HG03521 (cell line): ENCODE measurements at regions not wholly inside any gene's neighbourhood (a gene's known extent, or its start where the extent isn't known, plus 50 kb on each side); places are given as distances from the start of the nearest gene placed in this dataset.

Experiments used
- ATAC-seq: cut with Tn5 transposase; IDR thresholded peaks from one replicate; pipeline ENCODE4 v1.9.1; 2021; ENCODE audit warnings: mild to moderate bottlenecking, moderate library complexity; ENCODE audit not compliant: unreplicated experiment

DNA sequence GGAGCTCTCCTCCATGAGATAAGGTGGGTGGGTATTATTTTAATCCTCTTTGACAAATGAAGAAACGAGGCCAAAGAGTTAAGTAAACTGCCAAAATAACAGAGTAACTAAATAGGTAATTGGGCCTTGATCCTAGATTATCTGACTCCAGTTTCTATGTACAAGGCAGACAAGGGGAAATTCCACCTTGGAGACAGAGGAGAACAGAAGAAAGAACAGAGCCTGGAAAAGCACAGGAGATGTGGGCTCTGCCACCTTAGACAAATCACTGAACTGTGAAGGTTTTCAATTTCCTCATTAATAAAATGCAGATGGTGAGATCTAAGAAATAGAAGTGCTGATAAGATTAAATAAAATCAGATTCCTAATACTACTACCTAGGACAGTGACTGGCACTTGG, 310.2 kb upstream of the TLE3 start:
- no peak for ATAC-seq

DNA sequence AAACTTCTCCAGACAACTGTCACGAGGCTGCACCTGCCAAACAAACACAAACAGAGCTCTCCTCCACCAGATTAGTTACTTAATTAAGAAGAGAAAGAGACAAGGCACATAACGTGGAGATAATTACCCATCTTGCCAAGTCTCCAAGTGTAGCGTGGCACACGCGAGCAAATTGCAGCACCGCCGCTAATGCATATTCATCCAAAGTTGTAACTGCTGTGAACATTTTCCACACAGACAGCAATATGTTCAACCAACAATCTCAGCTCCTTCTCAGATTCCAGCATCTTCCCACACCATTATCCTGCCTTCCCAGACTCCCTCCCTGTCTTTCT, 309.6 kb upstream of the TLE3 start:
- no peak for ATAC-seq

DNA sequence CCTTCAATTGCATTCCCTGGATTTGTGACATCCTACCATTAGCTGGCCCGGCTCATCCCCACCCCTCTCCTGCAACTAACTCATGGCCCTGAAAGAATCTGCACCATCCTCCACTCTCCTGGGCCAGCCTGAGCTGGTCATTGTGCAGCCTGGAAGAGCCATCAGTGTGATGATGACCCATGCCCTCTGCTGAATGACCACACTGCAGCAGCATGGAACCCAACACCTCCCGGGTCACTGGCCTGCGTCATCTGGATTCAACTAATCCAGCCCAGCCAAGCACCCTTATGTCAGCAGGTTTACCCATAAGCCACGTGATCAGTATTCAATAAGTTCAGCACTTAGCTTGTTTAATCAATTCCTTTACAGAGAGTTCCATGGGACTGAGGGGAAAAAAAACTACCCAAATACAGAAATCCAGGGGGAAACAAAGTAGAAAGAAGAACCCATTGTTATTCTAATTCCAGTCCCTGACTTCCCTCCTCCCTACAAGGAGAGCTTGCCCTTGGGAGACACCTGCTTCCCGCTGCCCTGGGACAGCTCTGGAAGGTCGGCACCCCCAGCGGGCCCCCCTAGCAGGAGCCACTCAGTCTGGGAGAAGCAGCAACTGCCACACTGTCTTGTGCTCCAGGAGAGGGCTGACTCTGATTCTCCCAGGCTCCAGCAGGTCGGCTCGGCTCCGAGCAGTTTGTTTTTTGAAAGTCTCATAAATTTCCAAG, 309.1 kb upstream of the TLE3 start:
- ATAC-seq = no peak

DNA sequence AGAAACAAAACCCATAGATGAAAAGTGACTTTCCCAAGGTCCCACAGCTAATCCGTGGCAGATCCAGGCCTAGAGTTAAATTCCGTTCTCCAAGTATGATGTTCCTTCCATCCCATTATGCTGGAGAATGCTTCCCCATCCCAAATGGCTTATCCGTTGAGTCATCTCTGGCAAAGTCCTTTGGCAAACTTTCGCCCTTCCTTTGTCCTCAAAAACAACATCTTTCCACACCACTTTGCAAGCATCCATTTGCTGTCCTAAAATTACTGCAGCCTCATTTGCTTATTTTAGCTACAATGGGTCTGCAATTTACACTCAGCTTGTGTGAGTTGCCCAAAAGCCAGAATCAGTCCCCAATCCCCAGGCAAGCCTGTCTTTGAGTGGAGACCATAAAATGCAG, 304.0 kb upstream of the TLE3 start:
- ATAC-seq = no peak

DNA sequence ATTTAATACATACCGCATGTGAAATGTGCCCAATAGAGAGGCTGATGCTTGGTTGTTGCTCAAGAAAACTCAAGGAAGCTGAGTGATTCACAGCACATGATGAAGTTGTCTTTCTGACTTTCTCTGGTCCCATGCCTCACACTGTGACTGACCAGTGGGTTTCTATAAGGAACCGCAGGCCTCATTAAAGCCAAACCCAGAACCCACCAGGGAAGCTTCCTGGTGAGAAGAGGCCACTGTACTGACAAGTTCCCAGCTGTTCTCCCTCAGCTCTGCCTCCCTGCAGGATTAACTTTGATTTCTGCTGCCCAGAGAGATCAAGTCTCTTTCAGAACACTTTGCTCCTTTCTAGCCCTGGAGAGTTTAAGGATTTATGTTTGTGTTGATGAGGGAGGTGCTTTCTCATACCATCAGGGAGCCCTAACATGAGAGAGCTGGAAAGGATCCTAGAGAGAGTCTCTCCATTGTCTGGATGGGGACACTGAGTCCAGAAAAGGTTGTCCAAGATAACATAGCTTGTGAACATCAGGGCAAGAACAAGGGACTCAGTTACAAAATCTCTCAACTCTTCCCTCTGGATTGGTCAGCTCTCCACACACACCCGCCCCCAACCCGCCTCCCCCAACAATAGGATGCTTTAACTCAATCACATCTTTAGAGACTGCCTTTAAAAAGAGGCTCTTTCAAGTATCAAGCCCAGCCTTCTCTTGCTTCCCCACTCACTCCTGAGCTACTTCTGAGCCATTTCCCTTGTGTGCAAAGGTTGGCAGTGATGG, 303.2 kb upstream of the TLE3 start:
- ATAC-seq = no peak

DNA sequence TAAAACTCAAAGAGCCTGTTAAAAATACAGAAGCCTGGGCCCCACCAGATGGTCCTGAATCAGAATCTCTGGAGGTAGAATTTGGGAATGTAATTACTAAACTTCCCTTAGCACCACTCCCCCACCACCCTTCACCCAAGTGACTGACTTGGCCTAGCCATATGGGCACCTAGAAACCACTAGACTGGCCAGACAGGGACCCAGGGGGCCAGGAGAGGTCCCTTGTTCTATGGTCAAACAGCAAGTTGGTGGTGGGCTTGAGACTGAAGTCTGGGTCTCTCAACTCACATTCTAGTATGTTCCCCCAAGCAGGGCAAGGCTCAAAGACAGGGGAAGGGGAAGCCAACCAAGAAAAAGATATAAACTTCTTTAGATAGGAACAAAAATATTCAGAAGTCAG, 301.5 kb upstream of the TLE3 start:
- ATAC-seq = no peak

DNA sequence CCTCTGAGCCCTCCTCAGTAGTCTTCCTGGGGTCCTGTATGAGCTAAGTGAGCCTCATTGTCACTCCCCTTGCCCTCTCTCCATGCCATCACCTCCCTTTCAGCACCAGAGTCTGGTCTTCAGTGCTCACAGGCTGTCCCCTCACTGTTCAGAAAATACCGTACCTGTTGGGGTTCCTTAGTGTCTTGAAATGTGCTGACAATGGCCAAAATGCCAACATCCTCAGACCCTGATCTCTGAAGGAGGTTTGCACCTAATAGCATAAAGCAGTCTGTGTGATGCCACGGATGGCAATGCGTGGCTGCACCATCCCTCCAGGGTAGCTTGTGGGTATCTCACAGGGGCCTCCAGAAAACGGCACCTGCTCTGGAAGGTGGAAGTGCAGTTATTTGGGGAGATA, 301.0 kb upstream of the TLE3 start:
- no peak for ATAC-seq

DNA sequence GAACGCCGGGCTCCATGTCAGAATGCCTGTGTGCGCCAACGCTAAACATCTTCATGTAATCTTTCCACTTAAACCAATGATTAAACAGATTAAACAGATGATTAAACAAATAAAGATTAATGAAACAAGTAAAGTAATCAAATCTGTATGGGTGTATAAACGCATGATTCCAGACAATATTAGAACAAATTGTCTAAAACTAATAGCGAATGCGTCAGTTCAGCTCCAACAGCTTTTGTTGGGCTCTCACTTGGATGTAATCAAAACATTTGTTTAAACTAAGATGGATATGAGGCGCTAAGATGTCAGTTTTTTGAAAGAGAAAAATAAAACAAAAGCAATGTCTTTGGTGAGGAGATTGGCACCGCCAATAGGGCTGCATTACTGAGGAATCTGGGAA, 299.1 kb upstream of the TLE3 start:
- no peak for ATAC-seq

DNA sequence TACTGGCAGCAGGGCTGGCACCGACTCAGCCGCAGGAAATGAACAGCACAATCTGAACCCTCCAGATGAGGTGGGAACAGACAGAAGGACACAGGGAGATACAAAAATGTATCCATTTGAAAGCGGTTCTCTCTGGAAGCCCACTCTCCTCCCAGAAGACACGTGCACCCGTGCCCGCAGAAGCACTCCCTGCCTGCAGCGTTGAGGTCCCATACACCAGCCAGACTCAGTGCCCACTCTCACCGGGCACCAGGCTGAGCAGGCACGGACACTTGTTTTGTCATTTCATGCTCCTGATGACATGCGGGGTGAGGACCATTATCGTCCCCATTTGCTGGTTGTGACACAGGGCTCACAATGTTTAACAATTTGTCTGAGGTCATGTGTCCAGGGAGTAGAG, 297.4 kb upstream of the TLE3 start:
- no peak for ATAC-seq

DNA sequence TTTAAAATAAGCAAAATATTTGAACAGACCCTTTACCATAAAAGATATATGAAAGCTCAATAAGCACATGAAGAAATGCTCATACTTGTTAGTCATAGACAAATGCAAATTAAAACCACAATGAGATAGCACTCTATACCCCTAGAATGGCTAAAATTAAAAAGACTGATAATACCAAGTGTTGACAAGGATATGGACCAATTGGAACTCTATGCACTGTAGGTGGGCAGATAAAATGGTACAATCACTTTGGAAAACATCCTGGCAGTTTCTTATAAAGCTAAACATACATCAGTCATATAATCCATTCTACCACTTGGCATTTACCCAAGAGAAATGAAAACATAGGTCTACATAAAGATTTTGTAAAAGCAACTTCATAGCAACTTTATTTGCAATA, 293.0 kb upstream of the TLE3 start:
- ATAC-seq = no peak

DNA sequence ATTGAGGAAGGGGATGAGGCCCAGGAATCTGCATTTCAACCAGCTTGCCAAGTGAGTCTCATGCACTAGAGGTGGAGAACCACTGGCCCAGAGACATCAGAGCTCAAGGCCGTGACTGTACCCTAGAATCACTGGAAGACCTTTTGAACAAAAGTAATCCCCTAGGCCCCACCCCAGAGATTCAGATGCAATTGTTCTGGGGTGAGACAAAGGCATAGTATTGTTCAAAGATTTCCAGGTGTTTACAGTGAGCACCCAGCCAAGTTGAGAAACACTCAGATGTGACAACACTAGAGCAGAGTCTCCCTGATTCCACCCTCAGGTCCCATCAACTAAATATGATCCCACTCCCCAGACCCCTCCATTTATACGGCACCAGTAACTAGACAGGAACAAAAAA, 290.3 kb upstream of the TLE3 start:
- ATAC-seq = no peak

DNA sequence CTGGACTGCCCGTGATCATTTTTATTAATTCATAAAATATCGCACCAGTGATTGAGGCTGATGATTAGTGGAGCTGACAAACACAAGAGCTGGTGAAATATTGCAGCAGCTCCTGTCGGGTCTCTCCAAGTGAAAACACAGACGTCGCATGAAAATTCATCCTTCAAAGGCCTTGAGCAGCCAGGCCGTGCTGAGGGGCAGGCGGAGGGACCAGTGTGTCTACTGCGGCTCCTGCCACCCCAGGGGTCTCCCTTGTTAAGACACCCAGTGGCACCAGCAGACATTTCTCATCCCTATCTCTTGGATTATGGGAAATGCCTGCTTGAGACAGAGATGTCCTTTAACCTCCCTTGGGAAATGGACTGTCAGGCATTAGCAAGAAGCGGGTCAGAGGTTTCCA, 289.4 kb upstream of the TLE3 start:
- ATAC-seq = no peak

DNA sequence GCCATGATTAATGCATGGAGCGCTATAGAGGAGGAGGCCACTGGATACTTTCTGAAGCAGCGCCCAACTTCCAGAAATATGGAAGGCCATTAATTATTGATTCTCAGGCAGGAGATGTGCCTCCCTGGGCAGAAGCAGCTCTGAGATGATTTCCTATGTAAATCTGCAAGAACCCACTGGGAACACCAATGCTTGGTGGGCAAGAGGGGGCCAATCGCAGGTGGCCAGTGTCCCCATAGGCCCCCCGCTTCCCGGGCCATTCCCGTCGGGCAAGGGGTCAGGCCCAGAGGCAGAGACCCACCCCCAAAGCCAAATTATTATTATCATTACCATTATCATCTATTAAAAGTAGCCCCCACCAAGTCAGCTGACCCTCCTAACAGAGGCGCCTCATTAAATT, 288.0 kb upstream of the TLE3 start:
- no peak for ATAC-seq

DNA sequence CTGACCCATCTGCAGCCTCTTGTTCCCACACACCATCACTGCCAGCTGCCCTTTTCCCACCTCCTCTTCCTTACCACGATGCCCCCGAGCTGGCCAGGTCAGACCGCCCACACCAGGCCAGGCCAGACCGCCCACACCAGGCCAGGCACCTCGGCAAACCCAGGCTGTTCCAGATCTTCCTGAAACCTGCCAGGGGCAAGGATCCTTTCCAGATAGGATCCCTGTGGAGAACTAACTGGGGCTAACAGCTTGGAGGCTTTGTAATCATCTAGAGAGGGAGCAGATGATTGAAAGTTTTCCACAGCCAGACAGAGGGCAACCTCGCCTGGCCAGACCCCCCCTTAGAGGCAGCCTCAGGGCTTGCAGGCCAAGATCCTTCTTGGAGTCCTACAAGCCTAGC, 287.3 kb upstream of the TLE3 start:
- ATAC-seq = no peak

DNA sequence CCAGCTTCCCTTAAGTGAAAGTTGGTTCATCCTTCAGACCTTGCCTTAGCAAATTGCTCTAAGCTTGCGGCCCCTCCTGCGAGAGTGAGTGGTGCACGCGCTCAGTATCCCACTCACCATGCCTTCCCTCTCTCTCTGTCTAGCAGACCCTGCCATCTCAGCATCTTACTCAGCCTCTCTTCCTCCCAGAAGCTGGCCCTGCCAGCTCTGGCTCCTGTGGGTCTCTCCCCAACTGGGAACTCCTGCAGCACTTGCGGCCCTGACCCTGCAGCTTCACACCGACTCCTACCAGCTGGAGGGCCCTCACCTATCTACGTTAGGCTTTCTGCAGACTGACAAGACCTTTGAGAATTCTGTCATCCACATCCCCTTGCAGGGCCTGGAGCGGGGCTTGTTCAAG, 286.1 kb upstream of the TLE3 start:
- ATAC-seq = no peak

DNA sequence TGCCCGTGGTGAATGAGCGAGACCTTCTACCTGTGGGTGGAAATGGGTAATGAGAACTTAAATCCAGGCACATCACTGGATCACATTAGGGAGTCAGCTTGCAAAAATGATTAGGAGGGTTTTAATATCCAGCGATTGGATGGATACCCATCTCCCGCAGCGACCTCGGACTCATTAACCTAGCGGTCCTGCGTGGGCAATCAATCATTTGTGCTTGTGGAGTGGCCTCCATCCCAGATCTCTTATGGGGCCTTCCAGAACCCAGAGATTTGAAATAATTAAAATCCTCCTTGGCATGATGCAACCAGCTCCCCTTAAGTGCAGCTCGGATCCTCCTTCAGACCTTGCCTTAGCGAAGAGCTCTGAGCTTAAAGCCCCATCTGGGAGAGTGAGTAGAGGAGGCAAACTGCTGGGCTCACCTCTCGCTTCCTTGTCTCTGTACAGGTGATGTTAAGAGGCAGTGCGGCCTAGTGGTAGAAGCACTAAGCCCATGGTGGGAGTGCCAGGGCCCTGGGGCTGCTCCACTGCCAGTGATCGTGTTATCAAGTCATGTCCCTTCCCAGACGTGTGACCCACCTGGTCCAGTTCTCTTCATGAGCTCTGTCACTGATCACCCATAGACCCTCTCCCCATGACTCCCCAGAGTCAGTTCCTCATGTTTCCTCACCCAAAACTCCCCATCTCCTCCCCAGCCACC, 285.2 kb upstream of the TLE3 start:
- ATAC-seq = no peak

DNA sequence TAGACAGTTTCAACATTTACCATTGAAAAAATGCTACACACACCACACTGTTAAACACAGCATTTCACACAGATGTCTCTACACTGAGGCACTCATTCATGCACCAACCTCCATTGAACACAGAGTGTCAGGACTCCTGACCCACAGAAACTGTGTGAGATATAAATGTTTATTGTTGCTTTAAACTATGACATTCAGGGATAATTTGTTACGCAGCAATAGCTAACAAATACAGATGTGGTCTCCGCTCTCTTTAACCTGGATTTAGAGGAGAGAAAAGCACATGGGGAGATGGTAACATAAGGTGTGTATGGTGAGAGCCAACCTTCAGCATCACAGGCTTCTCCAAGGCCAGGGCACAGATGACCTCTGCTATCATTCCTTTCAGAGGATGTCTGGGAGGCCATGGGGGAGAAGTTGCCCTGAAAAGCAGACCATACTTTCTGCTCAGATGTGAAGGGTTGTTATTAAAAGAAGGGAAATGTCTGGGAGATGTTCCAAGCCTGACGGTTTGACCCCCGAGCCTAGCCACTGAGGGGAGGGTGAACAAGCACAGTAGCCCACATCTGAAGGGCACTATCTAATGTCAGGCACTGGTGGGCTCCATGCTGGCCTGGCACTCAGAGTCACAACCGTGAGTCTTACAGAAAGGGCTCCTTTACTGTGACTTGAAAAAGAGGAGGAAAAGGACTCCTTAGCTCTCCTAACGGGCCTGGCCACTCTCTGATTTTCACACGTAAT, 284.5 kb upstream of the TLE3 start:
- no peak for ATAC-seq

DNA sequence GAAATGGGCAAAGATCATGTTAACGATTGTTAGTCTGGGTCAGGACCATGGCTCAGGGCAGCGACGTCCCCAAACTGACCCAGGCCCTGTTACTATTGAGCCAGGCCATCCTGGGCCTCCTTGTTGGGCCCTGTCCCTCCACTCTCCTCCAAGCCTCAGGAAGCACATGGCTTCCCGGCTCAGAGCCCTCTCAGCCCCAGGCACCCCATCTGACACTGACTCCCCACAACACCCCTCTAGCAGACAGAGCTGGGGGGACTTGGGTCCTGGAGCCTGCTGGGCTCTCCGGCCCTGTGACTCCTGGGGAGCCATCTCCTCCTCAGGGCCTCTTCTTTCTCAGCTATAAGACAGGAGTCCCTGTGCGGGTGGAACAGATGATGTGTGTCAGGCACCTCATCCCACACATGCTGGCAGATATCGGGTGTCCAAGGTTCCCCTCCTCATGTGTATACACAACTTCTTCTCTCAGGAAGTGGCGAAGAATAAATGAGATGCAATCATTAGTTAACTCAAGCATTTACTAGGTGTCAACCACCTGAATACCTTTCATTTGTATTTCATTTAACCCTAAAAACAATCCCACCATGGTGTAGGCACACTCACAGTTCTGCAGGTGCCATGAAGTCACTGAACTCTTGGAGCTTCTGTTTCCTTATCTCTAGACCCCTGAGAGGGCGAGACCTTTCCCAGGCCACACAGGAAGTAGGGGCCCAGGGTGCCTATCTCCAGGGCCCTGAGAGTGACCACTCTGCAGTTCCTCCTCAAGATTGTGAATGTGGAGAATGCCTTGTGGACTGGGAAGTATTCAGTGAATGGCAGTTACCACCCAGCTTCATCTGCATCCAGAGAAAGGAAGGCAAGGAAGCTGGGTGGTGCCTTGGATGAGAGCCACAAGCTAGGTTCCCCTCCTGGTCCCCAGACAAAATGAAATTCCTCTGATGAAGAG, 282.5 kb upstream of the TLE3 start:
- ATAC-seq = no peak

DNA sequence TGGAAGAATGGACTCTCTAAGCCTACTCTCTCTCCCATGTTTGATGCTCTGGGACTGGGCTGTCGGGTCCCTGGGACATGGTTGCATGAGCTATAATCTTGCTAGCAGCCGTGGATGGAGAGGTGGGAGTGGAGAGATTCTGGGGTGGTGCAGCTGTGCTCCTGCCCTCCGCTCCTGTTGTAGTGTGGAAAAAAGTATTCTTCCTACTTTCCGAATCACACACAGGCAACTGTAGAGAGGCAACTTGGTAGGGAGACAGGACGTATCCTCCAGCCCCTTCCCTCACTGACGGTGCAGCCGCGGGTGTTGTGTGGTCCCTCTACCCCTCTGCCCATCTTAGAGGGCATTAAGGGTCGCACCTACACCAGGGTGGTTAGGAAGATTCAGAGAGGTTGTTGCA, 281.4 kb upstream of the TLE3 start:
- ATAC-seq = no peak
